22Rv1 (cell line): ENCODE measurements at regions not wholly inside any gene's neighbourhood (a gene's known extent, or its start where the extent isn't known, plus 50 kb on each side); places are given as distances from the start of the nearest gene placed in this dataset.

Experiments used
- H3K27ac ChIP-seq: fragments of 450-650 bp; 2 replicates; pipeline ENCODE4 v1.5.1; 2017
- ZFX ChIP-seq: fragments of 450-650 bp; IDR thresholded peaks from 2 replicates; pipeline ENCODE4 v1.6.1; 2017; ENCODE audit warnings: antibody characterized with exemption, borderline replicate concordance
- TF ChIP-seq, protein P1 (sequence below): fragments of 450-650 bp; IDR thresholded peaks from 2 replicates; pipeline ENCODE4 v1.5.1; 2017; ENCODE audit warnings: mild to moderate bottlenecking

DNA sequence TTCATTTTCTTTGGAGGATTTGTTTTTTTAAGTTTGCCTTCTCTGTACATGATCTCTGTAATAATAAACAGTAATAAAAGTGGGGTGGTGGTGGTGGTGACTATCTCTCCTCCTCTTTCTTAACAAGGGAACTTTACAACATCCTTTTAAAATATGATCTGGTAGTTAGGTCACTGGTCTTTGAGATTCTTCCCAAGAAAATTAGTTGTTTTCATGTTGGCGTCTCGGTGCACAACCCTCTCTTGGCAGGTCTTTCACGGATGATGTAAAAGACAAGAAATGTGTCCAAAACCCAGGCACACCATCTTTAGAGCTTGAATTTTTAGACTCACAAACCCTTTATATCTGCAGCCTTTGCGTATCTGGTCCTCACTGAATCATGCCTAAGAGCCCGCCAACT, 488.5 kb upstream of the TBX3 start:
- no peak overlapping the region for H3K27ac ChIP-seq
- TF ChIP-seq, protein P1, sequence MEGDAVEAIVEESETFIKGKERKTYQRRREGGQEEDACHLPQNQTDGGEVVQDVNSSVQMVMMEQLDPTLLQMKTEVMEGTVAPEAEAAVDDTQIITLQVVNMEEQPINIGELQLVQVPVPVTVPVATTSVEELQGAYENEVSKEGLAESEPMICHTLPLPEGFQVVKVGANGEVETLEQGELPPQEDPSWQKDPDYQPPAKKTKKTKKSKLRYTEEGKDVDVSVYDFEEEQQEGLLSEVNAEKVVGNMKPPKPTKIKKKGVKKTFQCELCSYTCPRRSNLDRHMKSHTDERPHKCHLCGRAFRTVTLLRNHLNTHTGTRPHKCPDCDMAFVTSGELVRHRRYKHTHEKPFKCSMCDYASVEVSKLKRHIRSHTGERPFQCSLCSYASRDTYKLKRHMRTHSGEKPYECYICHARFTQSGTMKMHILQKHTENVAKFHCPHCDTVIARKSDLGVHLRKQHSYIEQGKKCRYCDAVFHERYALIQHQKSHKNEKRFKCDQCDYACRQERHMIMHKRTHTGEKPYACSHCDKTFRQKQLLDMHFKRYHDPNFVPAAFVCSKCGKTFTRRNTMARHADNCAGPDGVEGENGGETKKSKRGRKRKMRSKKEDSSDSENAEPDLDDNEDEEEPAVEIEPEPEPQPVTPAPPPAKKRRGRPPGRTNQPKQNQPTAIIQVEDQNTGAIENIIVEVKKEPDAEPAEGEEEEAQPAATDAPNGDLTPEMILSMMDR, result no peak
- no peak for TF ChIP-seq ZFX

DNA sequence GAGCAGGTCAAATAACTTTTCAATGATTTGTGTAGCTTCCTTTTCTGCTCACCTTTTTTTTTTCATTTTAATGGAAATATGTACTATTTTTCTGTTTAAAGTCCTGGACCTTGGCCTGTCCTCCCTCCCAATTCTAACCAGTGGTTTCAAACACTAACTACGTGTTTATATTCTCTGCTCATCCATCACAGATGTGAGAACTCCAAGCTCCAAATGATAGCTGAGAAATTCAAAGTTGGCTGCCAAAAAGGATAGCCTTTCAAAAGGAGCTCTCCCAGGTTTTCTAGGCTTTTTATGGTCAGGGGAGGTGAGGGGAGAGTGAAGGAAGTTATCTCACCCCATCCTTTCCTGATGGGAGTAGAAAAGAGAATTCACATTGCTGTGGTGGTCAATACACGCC, 486.0 kb upstream of the TBX3 start:
- no peak for TF ChIP-seq ZFX
- TF ChIP-seq, protein P1, result no peak
- no peak overlapping the region for H3K27ac ChIP-seq

DNA sequence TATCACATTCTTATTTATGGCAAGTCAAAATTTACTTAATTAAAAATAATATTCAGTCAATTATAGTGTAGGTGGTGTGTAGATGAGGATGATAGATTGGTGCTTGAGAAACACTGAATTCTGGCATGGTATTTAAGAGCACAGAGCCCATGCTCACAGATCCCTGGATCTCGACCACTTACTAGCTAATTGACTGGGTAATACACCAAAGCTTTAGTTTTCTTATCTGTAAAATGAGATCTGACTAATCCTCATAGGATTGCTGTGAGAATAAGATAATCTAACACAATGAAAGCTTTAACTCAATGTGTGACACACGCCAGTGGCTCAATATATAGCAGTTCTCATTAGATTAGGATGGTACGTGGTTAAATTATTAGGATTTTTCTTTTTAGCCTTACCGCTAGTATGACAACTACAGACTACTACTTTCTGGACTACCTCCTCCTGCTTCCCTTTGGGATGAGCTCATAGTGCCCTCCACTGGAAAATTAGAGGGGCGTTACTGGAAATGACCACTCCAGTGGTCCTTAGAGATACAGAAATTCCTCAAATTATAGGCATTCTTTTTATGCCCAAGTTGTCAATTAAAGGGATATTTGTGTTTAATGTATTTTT, 482.8 kb upstream of the TBX3 start:
- TF ChIP-seq, protein P1, result no peak
- TF ChIP-seq ZFX, result no peak
- no peak overlapping the region for H3K27ac ChIP-seq

DNA sequence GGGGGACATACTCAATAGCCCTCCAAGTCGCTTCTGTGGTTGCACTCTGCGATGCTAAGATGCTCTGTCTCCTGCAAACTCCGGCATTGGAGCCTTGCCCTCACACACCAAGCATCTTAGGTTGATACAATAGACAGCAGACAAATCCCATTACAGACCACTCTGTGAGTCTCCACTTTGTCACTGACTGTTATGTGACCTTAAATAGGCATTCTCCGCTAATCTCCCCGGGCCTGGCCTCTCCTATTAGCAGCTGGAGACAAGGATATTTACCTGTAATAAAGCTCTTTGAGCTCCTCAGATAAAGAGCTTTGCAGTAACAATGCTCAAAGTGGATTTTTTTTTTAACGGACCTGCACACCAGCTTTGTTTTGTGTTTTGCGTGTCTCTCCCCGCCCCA, 479.7 kb upstream of the TBX3 start:
- TF ChIP-seq, protein P1, result no peak
- TF ChIP-seq ZFX, result no peak
- H3K27ac ChIP-seq, result no peak overlapping the region

DNA sequence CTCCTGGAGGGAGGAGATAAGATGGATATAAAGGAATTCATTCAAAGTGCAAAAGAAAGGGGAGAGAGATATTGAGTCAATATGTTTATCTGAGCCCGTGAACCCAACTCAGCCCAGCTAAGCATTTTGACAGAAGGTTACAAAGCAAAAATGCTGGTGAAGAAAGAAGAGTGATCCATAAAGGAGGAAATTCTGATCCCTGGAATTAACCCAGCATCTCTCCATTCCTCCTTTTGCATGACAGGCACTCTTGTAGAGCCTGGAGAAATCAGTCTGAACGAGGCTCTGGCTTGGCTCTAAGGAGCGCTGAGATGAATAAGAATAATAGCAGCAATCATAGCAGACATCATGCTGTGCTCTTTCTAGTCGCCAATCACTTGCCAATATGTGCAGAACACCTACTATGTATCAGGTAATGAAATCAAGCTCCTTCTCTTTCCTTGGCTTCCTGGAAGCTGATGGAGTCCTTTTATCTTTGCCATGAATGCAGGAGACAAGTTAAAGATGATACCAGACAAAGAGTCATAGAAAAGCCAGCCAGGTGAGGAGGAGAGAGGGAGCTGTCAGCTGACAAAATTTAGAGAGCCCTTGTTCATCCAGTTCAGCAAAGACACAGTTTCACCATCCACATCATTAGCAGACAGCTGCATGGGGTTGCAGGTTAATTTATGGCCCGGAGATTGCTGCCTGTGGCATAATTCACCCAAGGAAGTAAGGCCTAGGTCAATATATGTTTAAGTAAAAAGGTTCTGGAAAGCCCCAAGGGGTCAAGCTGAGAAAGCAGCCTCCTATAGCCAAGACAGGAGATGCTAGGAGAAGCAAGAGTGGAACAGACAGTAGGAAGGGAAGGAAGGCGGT, 476.5 kb upstream of the TBX3 start:
- H3K27ac ChIP-seq, result no peak overlapping the region
- TF ChIP-seq, protein P1, result no peak
- no peak for TF ChIP-seq ZFX

DNA sequence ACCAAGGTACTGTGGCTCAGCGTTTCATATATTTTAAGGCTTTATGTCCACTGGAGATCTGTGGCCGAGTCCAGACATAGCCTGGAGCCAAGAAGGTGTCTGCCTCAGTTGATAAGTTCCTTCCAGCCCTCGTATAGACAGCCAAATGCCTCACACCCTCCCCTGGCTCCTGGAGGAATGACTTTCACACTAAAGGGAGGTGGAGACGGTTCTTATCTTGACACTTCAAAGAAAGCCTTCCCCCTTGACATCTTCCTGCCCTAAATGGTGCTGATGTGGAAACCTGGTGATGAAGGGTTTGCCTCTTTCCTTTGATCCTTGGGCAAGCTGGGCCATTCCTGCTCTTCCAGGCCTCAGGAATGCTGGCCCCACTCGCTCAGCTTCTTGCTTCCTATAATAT, 474.8 kb upstream of the TBX3 start:
- no peak overlapping the region for H3K27ac ChIP-seq
- TF ChIP-seq ZFX, result no peak
- TF ChIP-seq, protein P1, result no peak
